ENCODE measurements at regions not wholly inside any gene's neighbourhood (a gene's known extent, or its start where the extent isn't known, plus 50 kb on each side); places are given as distances from the start of the nearest gene placed in this dataset.
"Not testable (repeated sequence)": the region's sequence is repeated elsewhere in the genome, so short reads cannot be mapped to it uniquely, and the experiment has no call there.

DNA sequence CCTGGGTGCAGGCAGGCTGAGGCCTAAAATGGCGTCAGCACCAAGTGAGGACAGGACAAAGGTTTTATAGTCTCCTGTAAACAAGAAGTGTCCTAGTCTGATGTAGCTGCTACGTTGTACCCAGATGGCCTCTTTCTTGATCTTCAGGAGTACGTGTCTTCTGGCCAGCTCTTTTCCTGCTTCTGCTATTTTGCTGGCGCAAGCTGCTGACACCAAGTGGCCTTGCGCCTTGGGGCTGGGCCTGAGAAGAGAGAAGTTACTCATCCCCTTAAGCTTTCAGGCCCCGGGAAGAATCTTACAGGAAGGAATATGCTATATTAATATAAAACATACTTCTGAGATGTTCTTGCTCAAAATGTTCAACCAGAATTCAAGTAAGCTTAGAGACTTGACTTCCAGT lies 605.2 kb downstream of the GALC start:
- H3K36me3 ChIP-seq = no peaks in the 10 kb centered on the region
- no peaks in the 10 kb centered on the region for H4K20me1 ChIP-seq
- no peaks in the 10 kb centered on the region for H3K9me3 ChIP-seq
- TF ChIP-seq Cebpa-rat (IDR thresholded peaks at IDR 0.05) = no peak
- H3K9ac ChIP-seq = no peak overlapping the region
- H3K4me3 ChIP-seq = no peak overlapping the region
- no peak overlapping the region for H3K4me2 ChIP-seq
- H3K4me1 ChIP-seq = peaks cover 13% of the 10 kb centered on the region
- H3K27ac ChIP-seq = no peak overlapping the region
- no peaks in the 10 kb centered on the region for H3K27me3 ChIP-seq

DNA sequence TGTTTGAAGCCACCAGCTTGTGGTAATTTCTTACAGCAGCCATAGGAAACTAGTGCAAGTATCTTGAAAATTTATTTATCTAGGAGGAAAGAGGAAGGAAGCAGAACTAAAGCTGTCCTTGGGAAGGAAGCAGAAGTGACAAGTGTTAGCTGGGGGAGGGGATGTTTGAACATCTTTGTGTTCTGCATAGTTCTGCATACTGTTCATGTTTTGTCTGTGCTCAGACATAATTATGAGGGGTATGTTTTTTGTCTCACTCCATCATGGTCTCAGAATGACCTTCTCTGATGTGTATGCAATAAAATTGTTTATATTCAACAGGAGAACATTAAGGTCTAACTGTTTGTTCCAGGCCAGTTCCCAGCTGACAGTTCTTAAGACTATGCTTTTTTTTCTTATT lies 606.5 kb downstream of the GALC start:
- Histone ChIP-seq H3K9me3 (no peaks in the 10 kb centered on the region), H3K27me3 (no peaks in the 10 kb centered on the region), H3K4me1 (peaks cover 13% of the 10 kb centered on the region), H4K20me1 (no peaks in the 10 kb centered on the region), H3K27ac (no peak overlapping the region), H3K4me3 (no peak overlapping the region), H3K36me3 (no peaks in the 10 kb centered on the region), H3K9ac (no peak overlapping the region), H3K4me2 (peak overlapping the region; percentile 24; the same call in 1 of the 2 replicates)
- TF ChIP-seq Cebpa-rat (IDR thresholded peaks at IDR 0.05) = no peak

DNA sequence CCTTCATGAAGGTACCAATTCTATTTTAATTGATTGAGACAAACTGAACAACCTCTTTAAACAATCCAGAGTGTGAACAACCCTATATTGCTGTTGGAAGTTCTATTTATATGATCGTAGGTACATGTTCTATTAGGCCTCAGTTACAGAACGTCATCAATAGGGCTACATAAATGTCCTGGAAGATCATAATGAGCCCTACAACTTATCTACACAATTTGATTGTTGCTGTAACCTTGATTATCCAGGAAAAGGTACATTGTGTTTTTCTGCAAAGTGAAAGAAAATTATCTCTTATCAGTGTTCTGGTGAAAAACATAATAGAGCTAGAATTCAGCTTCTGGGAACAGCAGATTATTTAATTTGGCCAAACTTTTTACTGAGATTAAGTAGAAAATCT lies 612.9 kb downstream of the GALC start:
- Histone ChIP-seq H3K4me1 (no peaks in the 10 kb centered on the region), H3K27me3 (no peaks in the 10 kb centered on the region), H3K27ac (no peak overlapping the region), H3K9me3 (no peaks in the 10 kb centered on the region), H3K4me3 (no peak overlapping the region), H4K20me1 (no peaks in the 10 kb centered on the region), H3K36me3 (no peaks in the 10 kb centered on the region), H3K4me2 (no peak overlapping the region), H3K9ac (no peak overlapping the region)
- no peak for TF ChIP-seq Cebpa-rat (IDR thresholded peaks at IDR 0.05)

DNA sequence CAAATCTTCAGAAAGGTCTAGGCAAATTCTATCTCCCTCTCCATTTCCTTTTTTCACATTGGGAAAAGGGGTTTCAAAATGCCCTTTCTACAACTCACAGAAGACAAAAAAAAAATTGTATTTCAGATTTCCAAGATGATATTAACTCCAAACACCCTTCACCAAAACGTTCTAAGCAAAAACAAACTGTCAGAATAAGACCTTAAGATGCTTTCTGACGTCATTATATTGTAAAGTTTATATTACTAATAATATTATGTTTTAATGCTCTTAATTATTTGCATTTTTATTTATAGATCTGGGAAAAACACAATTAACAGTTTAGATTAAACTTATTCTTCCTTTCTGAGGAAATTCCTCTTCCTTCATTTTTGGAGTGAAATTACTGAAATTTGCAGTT lies 624.2 kb downstream of the GALC start:
- no peaks in the 10 kb centered on the region for H3K9me3 ChIP-seq
- H3K9ac ChIP-seq = no peak overlapping the region
- no peak for TF ChIP-seq Cebpa-rat (IDR thresholded peaks at IDR 0.05)
- H3K4me3 ChIP-seq = no peak overlapping the region
- no peak overlapping the region for H3K4me2 ChIP-seq
- H4K20me1 ChIP-seq = no peaks in the 10 kb centered on the region
- H3K27me3 ChIP-seq = no peaks in the 10 kb centered on the region
- H3K27ac ChIP-seq = no peak overlapping the region
- H3K4me1 ChIP-seq = no peaks in the 10 kb centered on the region
- H3K36me3 ChIP-seq = no peaks in the 10 kb centered on the region

DNA sequence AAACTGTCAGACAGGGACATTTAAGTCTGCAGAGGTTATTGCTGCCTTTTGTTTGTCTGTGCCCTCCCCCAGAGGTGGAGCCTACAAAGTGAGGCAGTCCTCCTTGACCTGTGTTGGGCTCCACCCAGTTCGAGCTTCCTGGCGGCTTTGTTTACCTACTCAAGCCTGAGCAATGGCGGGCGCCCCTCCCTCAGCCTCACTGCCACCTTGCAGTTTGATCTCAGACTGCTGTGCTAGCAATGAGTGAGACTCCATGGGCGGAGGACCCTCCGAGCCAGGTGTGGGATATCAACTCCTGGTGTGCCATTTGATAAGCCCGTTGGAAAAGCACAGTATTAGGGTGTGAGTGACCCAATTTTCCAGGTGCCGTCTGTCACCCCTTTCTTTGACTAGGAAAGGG lies 632.7 kb downstream of the GALC start:
- H3K27me3 ChIP-seq, H3K4me2 ChIP-seq, H3K27ac ChIP-seq, H3K4me1 ChIP-seq, H3K36me3 ChIP-seq, H3K9ac ChIP-seq, H4K20me1 ChIP-seq, H3K4me3 ChIP-seq: not testable (repeated sequence)
- H3K9me3 ChIP-seq = peaks cover 11% of the 10 kb centered on the region

DNA sequence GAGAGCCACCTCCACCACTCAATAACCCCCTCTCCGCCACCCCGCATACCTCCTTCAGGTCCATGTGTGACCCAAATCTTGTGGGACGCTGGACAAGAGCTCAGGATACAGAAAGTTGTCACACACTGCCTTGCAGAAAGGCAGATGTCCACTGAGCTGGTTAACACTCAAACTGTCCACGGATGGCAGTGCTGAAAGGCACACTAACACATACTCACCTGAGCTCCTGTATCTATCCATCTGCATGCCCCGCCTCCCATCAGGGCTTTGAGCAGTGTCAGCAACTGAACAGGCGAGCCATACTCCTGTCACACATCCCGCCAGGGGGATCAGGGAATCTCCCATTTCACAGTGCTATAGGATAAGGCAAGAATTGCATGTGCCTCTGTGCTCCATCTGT lies 642.0 kb downstream of the GALC start:
- no peak overlapping the region for H3K27ac ChIP-seq
- no peak overlapping the region for H3K9ac ChIP-seq
- peaks cover 8% of the 10 kb centered on the region for H3K9me3 ChIP-seq
- no peaks in the 10 kb centered on the region for H3K36me3 ChIP-seq
- H3K27me3 ChIP-seq = no peaks in the 10 kb centered on the region
- no peak for TF ChIP-seq Cebpa-rat (IDR thresholded peaks at IDR 0.05)
- no peak overlapping the region for H3K4me2 ChIP-seq
- no peaks in the 10 kb centered on the region for H4K20me1 ChIP-seq
- H3K4me3 ChIP-seq = no peak overlapping the region
- peaks cover 6% of the 10 kb centered on the region; the same call in 1 of the 2 replicates for H3K4me1 ChIP-seq

DNA sequence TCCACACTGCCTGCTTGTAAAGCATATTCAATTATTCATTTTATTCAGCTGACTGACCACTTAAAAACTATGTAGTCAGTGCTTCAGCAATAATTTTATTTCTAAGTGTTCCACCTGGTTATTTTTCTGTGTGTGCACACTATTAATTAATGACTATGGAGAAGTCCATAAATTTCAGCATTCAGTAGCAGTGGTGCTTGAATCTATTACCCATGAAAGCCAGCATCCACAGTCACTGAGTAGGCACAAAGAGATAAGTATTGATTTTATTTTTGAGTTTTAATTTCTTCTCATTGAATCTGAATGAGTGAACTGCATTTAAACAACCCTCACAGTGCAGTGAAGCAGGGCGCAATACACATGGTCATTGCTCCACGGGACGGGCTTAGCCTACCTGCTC lies 643.1 kb downstream of the GALC start:
- Histone ChIP-seq H3K4me1 (peaks cover 6% of the 10 kb centered on the region; the same call in 1 of the 2 replicates), H3K9me3 (peaks cover 5% of the 10 kb centered on the region; the same call in 1 of the 2 replicates), H3K27me3 (no peaks in the 10 kb centered on the region), H3K27ac (no peak overlapping the region), H3K4me3 (no peak overlapping the region), H3K9ac (no peak overlapping the region), H3K36me3 (no peaks in the 10 kb centered on the region), H4K20me1 (no peaks in the 10 kb centered on the region), H3K4me2 (no peak overlapping the region)
- no peak for TF ChIP-seq Cebpa-rat (IDR thresholded peaks at IDR 0.05)

DNA sequence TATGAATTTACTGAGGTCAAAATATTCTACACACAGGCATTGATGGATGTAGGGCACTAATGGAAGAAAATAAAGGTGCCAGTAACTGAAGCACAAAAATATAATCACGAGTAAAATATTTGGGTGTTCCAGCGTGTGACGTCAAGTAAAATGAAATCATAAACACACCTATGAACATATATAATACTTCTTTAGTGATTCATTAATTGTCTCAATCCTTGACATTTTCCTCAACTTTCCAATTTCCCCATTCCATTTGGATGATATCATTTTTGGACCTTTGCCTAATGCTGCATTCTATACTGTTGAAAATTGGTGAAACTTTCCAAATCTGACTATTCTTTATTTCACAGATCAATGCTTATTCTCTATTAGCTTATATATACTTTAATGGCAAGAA lies 649.3 kb downstream of the GALC start:
- H3K4me1 ChIP-seq = peaks cover 6% of the 10 kb centered on the region; the same call in 1 of the 2 replicates
- no peak overlapping the region for H3K27ac ChIP-seq
- H3K4me2 ChIP-seq = no peak overlapping the region
- no peaks in the 10 kb centered on the region for H4K20me1 ChIP-seq
- H3K9ac ChIP-seq = no peak overlapping the region
- H3K9me3 ChIP-seq = no peaks in the 10 kb centered on the region
- TF ChIP-seq Cebpa-rat (IDR thresholded peaks at IDR 0.05) = no peak
- no peak overlapping the region for H3K4me3 ChIP-seq
- H3K36me3 ChIP-seq = no peaks in the 10 kb centered on the region
- H3K27me3 ChIP-seq = no peaks in the 10 kb centered on the region

DNA sequence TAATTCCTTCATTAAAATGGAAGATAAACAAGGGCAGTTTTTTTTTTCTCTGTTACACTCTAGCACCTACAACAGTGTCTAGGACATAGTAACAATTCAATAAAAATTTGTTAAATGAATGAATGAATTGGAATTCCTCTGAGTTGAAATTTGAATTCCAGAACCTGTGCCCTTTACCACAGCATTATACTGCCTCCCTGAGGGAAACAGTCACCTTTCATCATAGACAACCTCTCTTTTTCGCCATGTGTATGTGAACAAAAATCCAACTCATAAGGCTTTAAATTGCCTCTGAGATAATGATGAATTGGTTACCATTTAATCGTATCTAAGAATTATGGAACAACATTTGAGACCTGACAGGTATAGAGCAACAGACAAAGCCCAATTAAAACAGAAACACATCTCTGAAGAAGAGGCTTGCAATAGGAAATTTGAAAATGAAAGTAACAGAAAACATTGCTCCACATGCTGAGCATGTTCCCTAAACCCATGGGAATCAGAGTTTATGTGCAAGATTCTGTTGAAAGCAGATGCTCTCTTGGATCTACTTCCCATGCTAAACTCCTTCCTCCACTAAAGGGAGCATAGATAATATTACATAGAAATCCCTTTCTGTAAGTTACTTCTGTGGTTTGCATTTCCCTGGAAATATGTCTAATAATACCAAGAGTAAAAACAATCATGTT lies 657.8 kb downstream of the GALC start:
- H3K27me3 ChIP-seq = no peaks in the 10 kb centered on the region
- H3K27ac ChIP-seq = no peak overlapping the region
- no peaks in the 10 kb centered on the region for H3K9me3 ChIP-seq
- H3K4me2 ChIP-seq = no peak overlapping the region
- no peaks in the 10 kb centered on the region for H4K20me1 ChIP-seq
- H3K4me3 ChIP-seq = no peak overlapping the region
- no peak for TF ChIP-seq Cebpa-rat (IDR thresholded peaks at IDR 0.05)
- no peak overlapping the region for H3K9ac ChIP-seq
- no peaks in the 10 kb centered on the region for H3K36me3 ChIP-seq
- H3K4me1 ChIP-seq = 0 out of 2 replicates have a peak, but pooled peaks cover 5% of the 10 kb centered on the region

DNA sequence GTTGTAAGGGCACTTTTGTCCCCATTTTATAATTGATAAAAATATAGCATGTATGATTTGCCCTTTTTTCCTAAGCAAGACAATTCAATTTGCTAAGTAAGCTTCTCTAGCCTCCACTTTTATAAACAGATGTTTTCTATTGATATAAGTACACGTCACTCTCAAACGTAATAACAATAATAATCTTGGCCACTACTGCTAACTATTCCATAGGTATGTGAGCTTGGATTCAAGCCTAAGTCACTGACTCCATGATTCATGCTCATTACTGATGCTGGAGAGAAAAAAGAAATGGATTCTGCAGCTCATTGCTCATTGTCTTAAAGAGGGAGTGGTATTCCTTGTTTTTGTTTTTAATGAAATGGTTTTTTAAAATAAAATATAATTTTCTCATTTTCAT lies 661.0 kb downstream of the GALC start:
- Histone ChIP-seq H3K4me1 (0 out of 2 replicates have a peak, but pooled peaks cover 5% of the 10 kb centered on the region), H3K36me3 (no peaks in the 10 kb centered on the region), H4K20me1 (no peaks in the 10 kb centered on the region), H3K27me3 (no peaks in the 10 kb centered on the region), H3K9me3 (no peaks in the 10 kb centered on the region), H3K9ac (no peak overlapping the region), H3K4me3 (no peak overlapping the region), H3K4me2 (no peak overlapping the region), H3K27ac (no peak overlapping the region)
- TF ChIP-seq Cebpa-rat (IDR thresholded peaks at IDR 0.05) = no peak

DNA sequence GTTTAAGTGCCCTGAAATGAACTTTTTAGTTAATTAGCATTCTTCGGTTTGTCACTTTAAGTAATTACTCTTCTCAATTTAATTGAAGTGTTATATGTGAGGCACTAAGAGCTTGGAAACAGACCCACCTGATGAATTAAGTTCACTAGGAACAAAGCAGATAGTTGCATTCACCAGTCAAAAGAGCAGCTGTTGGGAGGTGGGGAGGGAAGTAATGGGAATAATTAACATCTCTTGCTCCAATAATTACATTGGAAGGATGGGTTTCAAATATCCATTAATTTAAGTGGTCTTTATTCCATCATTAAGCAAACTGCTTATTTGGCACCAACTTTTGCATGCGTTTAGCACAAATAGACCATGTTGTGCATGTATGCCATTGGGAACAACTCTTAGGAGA lies 667.2 kb downstream of the GALC start:
- H3K36me3 ChIP-seq = no peaks in the 10 kb centered on the region
- H4K20me1 ChIP-seq = no peaks in the 10 kb centered on the region
- H3K27ac ChIP-seq = no peak overlapping the region
- H3K4me3 ChIP-seq = no peak overlapping the region
- H3K9me3 ChIP-seq = no peaks in the 10 kb centered on the region
- no peak overlapping the region for H3K9ac ChIP-seq
- no peak overlapping the region for H3K4me2 ChIP-seq
- H3K27me3 ChIP-seq = no peaks in the 10 kb centered on the region
- TF ChIP-seq Cebpa-rat (IDR thresholded peaks at IDR 0.05) = no peak
- H3K4me1 ChIP-seq = no peaks in the 10 kb centered on the region

Measured in BLaER1 (cell line).